ENCODE measurements at regions not wholly inside any gene's neighbourhood (a gene's known extent, or its start where the extent isn't known, plus 50 kb on each side); places are given as distances from the start of the nearest gene placed in this dataset.

DNA sequence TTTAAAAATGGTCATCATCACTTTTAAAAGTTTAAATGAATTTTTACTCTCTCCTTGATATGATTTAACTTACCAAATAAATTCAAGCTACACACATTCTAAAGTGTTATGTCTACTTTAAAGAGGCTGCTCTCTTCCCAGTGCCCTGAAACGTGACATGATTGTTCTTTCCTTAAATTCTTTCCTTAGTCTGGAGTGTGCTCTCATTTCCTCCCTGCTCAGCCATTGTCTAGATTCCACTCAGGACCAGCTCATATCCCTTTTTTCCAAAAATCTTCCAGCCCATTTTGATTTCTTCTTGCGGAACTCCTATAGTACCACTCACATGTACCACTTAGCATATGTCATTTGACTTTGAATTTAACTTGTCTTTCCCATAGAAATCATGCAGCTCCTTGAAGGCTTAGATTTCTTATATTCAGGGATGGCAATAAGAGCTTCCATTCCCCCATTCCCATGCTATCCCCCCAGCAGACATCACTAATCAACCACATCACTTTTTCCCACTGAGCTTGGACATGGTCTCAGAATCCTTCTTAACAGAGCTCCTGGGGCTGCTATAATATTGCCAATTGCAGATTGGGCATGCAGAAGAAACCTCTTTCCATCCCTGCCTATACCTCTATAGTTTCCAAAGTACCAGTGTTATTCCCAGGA, 54.7 kb upstream of the ITPKB start:
- peaks cover 13% of the 10 kb centered on the region for H3K27me3 ChIP-seq (ENCODE audit: control insufficient read depth, insufficient read depth, low read length)
- POLR2A ChIA-PET = no interaction called here
- DNase-seq (ENCODE audit: low read depth, low spot score) = no peak
- no peaks in the 10 kb centered on the region for H3K9me3 ChIP-seq (ENCODE audit: control insufficient read depth, insufficient read depth, low read length)
- no peak overlapping the region for H3K27ac ChIP-seq (ENCODE audit: low read depth, low read length)
- CTCF ChIA-PET = interaction anchor here (0.8 kb wide), 1 partner anchor 1329 kb away, joined by 3 read pairs; no protein-coding TSS in a partner anchor
- TF ChIP-seq, protein P1, sequence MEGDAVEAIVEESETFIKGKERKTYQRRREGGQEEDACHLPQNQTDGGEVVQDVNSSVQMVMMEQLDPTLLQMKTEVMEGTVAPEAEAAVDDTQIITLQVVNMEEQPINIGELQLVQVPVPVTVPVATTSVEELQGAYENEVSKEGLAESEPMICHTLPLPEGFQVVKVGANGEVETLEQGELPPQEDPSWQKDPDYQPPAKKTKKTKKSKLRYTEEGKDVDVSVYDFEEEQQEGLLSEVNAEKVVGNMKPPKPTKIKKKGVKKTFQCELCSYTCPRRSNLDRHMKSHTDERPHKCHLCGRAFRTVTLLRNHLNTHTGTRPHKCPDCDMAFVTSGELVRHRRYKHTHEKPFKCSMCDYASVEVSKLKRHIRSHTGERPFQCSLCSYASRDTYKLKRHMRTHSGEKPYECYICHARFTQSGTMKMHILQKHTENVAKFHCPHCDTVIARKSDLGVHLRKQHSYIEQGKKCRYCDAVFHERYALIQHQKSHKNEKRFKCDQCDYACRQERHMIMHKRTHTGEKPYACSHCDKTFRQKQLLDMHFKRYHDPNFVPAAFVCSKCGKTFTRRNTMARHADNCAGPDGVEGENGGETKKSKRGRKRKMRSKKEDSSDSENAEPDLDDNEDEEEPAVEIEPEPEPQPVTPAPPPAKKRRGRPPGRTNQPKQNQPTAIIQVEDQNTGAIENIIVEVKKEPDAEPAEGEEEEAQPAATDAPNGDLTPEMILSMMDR (IDR thresholded peaks at IDR 0.05; ENCODE audit: low read depth, low read length) = no peak
- no peak overlapping the region for H3K4me3 ChIP-seq (ENCODE audit: low read depth, low read length)

DNA sequence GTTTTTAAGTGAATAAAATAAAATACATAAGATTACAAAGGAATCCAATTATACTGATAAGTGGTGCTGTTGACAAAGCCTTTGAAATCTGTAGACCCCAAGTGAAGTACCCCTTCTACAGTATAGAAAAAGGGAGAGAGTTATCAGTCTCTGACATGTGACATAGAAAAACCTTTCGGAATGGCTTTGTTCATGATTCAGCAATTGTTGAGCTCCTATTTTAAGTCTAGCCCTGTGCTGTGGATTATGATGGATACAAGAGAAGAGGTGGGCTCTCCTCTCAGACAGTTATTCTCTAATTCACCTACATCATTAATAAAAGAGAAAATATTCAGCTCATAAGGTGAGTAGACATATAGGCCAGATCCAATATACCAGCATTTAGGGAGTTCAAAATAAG, 53.3 kb upstream of the ITPKB start:
- peaks cover 19% of the 10 kb centered on the region for H3K27me3 ChIP-seq (ENCODE audit: control insufficient read depth, insufficient read depth, low read length)
- POLR2A ChIA-PET = no interaction called here
- H3K4me3 ChIP-seq (ENCODE audit: low read depth, low read length) = no peak overlapping the region
- CTCF ChIA-PET = no interaction called here
- no peaks in the 10 kb centered on the region for H3K9me3 ChIP-seq (ENCODE audit: control insufficient read depth, insufficient read depth, low read length)
- no peak for DNase-seq (ENCODE audit: low read depth, low spot score)
- TF ChIP-seq, protein P1 (IDR thresholded peaks at IDR 0.05; ENCODE audit: low read depth, low read length) = no peak
- H3K27ac ChIP-seq (ENCODE audit: low read depth, low read length) = no peak overlapping the region

DNA sequence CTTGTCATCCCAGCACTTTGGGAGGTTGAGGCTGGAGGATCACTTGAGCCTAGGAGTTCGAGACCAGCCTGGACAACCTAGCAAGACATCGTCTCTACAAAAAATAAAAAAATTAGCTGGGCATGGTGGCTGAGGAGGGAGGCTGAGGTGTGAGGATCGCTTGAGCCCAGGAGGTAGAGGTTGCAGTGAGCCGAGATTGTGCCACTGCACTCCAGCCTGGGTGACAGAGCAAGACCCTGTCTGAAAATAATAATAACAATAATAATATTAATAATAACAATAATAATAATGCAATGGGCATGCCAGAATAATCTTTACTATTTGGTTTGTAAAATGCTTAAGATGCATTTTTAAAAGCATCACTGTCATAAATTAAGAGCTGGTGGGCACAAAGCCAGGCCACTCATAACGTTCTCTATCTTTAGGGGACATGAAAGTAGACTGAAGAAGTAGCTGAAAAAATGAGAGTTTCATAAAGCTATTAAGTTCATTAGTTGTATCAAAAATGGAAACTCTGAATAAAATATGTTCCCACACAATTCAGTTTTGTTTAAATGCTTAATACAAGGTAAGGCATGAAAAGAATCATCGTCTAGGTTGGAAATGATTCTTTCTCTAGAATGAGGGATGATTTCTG, 51.6 kb upstream of the ITPKB start:
- CTCF ChIA-PET = no interaction called here
- Histone ChIP-seq H3K9me3 (ENCODE audit: control insufficient read depth, insufficient read depth, low read length) (no peaks in the 10 kb centered on the region), H3K27ac (ENCODE audit: low read depth, low read length) (no peak overlapping the region), H3K4me3 (ENCODE audit: low read depth, low read length) (no peak overlapping the region), H3K27me3 (ENCODE audit: control insufficient read depth, insufficient read depth, low read length) (peaks cover 21% of the 10 kb centered on the region)
- POLR2A ChIA-PET = no interaction called here
- no peak for DNase-seq (ENCODE audit: low read depth, low spot score)
- TF ChIP-seq, protein P1 (IDR thresholded peaks at IDR 0.05; ENCODE audit: low read depth, low read length) = no peak

DNA sequence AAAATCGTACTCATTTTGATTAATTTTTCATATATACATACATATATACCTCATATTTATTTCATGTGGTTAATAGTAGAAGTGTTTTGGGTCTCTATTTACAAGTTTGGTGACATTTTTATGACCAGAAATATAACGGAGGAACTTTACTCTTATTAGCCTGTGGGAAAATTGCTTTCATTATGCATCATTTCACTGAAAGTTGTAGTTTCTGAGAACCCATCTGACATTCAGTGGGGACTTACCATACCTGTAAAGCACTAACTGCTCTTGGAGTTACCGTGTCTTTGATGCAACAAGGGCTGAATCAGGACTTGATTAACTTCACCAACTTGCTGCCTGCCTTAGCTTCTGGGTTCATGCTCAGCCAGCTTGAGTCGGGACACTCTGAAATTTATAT, 49.9 kb upstream of the ITPKB start:
- CTCF ChIA-PET = no interaction called here
- H3K27ac ChIP-seq (ENCODE audit: low read depth, low read length) = no peak overlapping the region

More for the DNA sequence above, 49.9 kb upstream of the ITPKB start:
- Histone ChIP-seq H3K27me3 (ENCODE audit: control insufficient read depth, insufficient read depth, low read length) (peaks cover 18% of the 10 kb centered on the region), H3K9me3 (ENCODE audit: control insufficient read depth, insufficient read depth, low read length) (no peaks in the 10 kb centered on the region), H3K4me3 (ENCODE audit: low read depth, low read length) (no peak overlapping the region)
- DNase-seq (ENCODE audit: low read depth, low spot score) = no peak
- TF ChIP-seq, protein P1 (IDR thresholded peaks at IDR 0.05; ENCODE audit: low read depth, low read length) = no peak
- POLR2A ChIA-PET = no interaction called here

Measured in AG04450 (cell line).